Germinal center (tissue), 1 donor: ENCODE measurements at regions not wholly inside any gene's neighbourhood (a gene's known extent, or its start where the extent isn't known, plus 50 kb on each side); places are given as distances from the start of the nearest gene placed in this dataset.
A peak's percentile ranks its signal among the peaks of the same experiment; 100 is the strongest.

Source experiments
- DNase-seq: peaks from one replicate; pipeline ENCODE4 v3.0.0; 2012; ENCODE audit warnings: mixed read lengths, low spot score

DNA sequence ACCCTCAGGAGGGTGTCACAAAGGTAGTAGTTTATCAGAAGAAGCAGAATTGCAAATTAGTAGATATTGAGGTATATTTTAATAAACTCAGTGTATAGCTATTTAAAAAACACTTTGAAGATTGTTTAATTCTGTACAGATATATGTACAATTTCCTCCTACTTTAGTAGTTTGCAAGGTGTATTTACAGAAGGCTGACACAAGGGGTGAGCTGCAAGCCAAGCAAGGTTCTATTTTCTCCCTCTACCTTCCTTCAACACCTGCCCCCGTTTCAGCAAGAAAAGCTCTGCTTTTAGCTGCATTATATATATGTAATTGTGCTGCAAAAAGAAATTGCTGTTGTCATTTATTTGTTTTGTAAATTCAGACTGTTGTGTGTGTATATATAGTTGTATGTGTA, 674.2 kb upstream of the PKN2 start:
- no peak for DNase-seq

DNA sequence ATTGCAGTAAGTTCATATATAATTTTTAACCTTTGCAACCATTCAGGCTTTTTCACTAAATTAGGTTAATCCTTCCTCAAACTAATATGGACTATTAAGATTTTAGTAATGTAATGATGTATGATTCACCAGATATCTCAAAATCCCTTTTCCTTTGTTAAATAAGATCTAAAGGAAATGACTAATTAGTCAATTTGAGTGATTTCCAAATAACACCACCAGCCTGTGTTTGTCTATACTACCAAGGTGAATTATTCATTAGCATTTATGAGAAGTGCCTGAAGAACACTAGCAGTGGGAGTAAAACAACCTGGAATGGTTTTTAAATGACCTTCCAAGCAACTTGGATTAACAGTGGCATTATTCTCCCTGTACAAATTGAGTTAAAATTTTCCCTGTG, 670.6 kb upstream of the PKN2 start:
- DNase-seq, result no peak

DNA sequence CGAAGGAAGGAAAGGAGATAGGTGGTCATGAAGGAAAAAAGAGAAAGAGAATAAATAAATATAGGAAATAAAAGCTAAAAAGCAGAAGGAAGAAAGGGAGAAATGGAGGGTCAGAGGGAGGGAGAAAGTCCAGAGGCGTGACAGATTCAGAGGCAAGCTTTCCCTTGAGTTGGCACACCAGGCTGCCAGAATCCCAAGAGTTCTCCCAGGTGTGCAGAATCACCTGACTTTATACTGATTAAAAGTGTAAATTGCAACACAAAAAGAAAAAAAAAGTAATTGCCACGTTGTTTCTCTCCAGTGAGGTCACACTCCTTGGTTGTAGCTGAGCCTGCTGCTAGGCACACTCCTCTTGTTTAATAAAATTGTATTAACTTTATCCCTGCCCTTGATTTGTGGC, 669.9 kb upstream of the PKN2 start:
- no peak for DNase-seq

DNA sequence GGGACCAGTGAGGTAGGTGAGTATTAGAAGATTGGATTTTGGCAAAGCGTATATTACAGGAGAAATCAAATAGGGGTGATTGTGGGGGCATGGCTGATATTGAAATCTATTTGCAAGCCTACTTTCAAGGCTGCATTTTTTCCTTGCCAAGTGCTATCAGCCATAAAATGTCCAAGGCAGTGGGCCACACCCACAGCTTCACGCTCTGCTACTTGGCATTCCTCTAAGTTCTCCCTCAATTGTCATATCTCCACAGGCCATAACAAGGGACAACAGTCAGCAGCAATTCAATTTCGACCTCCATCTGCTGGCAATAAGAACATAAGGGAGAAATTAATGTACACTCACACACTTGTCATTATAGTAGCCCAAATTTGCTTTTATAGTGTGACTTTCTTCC, 667.1 kb upstream of the PKN2 start:
- no peak for DNase-seq

DNA sequence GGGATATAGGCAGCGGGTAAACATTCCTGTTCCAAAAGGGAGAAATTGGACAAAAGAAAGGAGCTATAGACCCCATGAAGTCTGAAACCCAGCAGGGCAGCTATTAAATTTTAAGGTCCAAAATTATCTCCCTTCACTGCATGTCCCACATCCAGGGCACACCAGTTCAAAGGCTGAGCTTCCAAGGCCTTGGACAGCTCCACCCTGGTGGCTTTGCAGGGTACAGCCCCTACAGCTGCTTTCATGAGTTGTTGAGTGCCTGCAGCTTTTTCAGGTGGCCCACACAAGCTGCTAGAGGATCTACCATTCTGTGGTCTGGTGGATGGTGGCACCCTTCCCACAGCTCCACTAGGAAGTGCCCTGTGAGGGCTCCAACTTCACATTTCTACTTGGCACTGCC, 662.5 kb upstream of the PKN2 start:
- DNase-seq, result no peak

DNA sequence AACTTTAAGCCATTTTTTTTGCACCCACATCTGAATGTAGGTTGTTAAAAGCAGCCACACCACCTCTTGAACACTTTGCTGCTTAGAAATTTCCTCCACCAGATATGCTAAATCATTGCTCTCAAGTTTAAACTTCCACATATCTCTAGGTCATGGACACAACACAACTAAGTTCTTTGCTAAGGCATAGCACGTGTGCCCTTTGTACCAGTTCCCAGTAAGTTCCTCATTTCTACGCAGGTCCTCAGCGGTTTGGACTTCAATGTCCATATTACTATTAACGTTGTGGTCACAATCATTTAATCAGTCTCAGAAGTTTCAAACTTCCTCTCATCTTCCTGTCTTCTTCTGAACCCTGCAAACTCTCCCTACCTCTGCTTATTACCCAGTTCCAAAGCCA, 661.6 kb upstream of the PKN2 start:
- DNase-seq, result no peak

DNA sequence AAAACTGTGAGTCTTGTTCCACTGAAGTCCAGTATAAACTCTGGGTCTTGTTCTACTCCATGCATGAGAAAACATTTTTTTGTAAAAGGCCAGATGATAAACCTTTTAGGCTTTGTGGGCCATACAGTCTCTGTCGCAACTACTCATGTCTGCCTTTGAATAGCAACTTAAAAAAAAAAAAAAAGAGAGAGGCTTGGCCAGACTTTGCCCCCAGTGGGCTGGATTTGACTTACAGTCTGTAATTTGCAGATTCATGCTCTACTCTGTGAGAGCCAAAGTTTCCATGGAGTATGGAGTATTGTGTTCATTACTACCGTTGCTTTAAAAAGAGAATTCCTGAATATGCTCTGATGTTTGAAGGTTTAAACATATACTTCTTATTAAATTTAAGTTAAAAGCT, 654.9 kb upstream of the PKN2 start:
- no peak for DNase-seq

DNA sequence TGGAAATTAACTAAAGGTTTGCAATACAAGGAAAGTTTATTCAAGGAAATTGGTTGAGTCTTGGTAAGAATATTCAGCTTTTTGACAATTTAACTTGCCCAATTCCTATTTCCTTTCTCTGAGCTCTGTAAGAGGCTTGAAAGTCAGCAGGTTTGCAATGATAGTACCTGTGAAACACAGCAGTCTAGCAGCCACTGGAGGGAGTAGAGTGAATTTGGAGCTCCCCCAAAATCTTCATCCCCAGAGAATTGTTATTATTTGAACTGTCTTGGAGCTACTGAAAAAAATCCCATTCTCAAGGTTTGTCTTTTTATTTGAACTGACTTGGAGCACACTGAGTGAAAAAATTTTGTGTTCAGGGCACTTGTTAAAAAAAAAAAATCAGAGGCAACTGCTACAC, 654.2 kb upstream of the PKN2 start:
- DNase-seq, result no peak

DNA sequence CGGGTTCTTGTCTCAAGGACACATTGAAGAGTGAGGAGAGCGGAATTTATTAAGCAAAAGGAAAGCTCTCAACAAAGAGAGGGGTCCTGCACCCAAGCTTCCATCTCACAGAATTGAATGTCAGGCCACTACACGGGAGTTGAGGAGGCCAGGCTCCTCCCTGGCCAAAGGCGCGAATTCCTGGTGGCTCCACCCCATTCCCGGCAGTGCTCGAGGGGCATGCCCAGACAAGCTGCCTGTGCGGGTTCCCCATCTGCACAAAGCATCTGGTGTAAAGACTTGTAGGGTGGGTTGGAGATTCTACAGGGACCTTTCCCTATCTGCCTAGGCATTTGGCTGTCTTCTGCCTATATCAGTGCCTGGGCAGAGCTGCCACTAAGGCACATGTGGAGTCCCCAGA, 648.5 kb upstream of the PKN2 start:
- DNase-seq, result no peak

DNA sequence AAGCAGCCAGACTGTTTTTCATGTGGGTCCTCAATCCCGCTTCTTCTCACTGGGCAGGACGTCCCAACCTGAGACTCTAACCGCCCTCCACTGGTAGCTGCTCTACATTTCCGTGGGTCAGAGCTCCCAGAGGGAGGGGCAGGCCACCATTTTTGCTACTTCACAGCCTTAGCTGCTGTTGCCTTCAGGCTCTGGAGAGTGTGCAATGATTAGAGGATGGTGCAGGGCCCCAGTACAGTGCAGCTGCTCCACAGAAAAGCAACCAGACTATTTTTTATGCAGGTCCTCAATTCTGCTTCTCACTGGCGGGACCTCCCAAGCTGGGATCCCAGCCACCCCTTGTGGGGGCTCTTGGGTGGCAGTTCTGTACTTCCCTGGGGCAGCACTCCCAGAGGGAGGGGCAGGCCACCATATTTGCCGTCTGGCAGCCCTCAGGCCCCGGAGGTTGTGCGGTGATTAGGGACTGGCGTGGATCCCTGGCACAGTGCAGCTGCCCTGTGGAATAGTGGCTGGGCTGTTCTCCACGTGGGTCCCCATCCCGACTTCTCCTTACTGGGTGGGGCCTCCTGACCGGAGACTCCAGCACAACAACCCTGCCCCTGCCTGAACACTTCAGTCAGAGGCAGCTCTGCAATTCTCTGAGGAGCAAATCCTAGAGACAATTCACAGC, 647.6 kb upstream of the PKN2 start:
- DNase-seq, result no peak

DNA sequence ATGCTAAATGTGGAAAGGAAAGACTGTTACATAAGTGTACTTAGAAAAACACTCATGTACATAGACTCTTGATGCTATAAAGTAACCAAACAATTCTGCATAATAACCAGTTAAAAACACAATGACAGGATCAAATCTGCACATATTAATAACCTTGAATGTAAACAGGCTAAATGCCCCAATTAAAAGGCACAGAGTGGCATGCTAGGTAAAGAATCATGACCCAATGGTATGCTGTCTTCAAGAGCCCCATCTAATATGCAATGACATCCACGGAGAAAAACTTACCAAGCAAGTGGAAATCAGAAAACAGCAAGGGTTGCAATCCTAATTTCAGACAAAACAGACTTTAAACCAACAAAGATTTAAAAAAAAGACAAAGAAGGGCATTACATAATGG, 644.8 kb upstream of the PKN2 start:
- DNase-seq, result no peak

DNA sequence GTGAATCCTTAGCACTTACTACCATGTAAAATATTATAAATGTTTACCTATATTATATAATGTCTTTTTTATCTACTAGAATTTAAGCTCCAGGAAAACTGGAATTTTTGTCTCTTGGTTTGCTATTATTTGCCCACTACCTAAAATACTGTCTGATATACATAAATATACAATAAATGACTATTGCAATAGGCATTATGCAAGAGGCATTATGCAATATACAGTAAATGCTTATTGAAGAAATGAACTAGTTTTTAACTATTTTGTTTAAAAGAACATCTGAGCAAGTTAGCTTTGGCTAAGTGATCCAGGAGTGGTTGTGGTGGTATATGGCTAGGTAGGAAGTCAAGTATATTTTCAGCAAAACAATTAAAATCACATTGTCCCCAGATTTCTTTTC, 640.2 kb upstream of the PKN2 start:
- DNase-seq, result no peak

DNA sequence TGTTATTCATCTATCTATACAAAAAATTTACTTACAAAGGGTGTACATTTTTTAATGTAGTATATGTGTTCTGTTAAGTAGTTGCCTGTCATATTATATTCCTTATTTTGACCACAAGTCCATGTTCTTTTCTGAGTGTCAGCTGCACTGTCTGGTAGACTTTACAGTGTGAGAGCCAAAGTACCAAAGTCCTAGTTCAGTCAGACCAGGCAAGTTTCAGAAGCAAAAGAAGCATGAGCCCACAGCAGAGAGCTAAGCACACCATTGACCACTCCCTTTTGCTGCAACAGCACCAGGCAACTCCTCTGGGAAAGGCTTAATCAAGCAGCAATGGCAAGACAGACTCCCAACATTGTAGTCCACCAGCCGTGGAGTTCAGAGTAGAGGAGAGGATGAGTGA, 631.9 kb upstream of the PKN2 start:
- DNase-seq, result no peak

DNA sequence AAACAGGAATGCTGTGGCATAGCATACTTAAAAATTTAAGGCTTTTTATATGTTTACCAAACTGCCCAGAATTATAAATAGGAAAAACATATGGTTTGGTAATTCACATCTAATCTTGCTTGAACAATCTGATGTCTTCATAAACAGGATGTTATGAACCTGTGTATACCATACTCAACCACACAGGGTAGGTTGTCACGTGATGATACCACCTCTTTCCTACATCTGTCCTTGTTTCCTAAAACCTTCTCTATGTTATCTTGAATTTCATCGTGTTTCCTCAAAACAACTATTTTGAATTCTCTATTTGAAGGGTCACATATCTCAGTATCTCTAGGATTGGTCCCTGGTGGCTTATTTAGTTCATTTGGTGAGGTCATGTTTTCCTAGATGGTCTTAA, 631.0 kb upstream of the PKN2 start:
- DNase-seq, result no peak

DNA sequence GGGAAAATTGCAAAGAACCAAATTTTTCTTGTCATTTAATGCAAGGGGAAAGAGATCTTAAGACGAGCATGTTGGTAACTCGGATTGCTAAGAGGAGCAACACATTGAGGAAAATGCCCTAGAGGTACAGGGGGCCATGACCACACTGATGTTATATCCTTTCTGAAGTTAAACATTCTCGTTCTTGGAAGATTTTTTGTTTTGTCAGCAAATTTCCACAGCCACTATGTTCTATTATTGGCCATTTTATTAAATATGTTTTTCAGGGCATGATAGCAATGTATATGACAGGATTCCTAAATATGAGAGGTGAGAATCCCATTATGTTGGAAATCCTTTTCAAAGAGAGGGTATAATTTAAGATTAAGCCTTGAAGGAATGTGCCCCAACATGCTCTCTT, 627.2 kb upstream of the PKN2 start:
- DNase-seq, result no peak

DNA sequence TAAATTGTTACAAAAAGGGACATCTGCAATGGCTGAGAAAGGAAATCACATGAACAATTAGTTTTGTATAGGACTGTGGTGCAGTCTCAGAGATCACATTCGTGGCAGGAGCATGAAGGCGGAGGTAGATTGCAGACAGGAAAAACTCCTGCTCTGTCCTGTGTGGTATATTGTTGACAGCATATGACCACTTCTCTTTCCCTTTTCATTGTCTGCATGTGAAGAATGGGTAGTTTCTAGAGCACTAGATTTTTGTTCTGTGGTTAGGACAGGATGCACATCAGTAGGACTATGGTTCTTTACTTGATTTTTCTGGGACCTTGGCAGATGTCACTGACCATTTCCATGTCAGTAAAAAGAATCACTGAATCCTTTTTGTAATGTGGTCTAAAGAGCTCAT, 625.9 kb upstream of the PKN2 start:
- DNase-seq, result no peak

DNA sequence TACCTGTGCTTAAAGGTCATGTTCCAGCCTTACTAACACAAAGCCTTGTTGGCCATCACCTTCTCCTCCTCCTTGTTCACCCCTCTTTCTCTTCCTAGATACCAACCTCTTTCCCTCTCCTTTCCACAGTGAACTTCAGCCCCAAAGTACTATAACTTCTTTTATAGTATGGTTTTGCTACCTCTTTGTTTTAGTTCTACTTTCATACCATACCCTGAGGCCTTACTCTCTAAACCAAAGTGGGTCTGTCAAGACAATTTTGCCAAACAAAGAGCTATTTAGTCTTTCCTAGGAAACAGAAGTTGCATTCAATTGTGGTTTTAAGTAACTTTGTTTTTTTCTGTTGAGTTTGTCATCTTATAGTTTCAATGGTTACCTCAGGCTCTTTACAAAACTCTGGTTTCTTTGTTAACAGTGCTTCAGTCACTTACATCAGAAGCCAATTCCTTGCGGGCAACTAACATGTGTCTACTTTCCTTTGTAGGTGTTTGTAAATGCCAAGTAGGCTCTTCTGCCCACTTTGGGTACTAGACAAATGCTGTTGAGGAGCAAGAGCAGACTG, 623.9 kb upstream of the PKN2 start:
- no peak for DNase-seq

DNA sequence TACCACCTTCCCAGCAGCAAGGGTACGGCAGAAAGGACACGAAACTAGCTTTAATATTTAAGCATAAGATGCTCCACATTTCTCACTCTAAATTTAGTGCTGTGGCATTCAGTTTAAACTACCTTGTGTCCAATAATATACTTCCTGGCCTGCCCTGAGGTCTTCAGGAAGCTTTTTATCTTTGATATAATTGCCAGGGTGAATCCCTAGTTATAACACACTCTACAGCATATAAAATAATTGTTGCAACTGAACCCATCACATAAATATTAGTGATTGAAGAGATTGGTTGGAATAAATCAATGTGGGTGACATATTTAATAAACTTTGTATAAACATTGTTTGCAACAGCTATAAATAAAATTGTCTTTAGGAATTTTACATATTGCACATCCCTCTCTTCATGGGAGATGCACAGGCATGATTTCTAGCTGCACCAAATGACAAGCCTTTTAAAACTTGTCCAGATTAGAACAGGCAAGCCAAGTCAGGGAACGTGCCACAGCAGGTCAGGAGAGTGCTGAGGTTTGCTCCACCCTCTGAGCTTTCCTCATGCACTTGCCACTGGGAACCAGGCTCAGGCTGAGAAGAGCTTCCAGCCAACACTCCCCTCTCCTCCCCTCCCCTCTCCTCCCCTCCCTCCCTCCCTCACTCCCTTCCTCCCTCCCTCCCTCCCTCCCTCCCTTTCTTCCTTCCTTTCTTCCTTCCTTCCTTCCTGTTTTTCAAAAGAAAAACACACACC, 623.2 kb upstream of the PKN2 start:
- no peak for DNase-seq

DNA sequence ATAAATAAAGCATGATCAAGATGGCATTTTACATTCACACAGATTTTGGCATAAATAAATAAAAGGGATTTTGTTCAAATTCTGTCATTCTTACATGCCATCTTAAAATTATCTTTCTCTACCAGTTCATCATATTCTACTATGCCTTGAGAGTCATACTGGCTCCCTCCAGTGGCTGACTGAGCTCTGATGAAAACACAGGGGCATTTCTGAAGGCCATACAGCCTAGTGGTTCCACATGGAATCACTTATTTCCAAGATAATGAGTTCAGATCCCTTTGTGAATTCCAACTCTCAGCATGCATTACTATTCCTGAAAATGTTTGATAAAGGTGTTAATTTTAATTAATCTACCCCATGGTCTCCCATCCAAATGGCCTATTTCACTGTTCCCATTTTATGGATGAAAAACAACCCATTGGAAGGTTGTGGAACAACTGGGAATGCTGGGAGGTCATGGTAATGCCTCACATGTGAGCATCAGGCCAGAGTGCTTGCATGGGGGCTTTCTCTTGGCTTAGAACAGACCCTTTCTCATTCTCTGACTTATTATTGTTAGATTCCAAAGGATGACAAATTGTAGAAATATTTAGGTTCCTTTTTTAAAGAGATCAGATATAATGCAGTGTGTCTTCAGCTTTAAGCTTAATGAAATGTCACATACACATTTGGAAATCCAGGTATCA, 622.4 kb upstream of the PKN2 start:
- DNase-seq, result peak; percentile 42

DNA sequence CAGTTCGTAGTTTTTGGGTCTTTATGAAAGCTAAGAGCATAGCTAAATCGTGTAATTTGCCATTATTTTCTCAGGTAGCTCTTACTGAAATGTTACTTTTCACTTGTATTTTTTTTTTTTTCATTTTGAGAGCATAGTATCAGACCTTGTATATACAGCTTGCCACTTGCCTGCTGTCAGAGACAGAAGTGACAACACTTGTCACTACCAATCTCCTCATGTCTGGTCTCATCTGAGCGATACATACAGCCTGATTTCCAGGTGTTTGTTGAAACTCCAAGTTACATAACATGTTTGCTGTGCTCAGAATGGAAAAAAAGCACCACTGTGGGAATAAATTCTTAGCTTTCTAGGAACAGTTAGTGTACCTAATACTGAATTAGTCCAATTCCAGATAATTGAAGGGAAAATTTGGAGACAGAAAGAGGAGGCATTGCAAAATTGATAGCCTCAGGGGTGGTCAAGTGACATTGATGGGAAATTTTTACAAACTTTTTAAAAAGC, 621.4 kb upstream of the PKN2 start:
- no peak for DNase-seq

DNA sequence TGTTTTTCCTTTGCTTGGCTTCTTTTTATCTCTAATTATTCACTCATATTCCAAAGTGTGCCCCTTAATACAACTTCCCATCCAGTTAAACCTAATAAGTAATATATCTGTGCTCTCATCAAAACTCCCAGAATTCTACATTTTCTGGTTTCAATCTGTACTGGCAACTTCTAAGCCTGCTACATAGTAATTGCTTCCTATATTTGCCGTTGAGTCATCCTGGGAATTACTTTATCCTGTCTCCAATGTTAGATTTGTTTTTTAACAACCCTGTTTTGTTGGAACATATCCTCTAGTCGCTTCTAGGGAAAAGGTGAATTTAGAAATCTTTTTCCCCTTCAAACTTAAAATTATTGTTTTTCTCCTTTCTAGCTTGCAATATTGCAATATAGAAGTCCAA, 620.5 kb upstream of the PKN2 start:
- no peak for DNase-seq

DNA sequence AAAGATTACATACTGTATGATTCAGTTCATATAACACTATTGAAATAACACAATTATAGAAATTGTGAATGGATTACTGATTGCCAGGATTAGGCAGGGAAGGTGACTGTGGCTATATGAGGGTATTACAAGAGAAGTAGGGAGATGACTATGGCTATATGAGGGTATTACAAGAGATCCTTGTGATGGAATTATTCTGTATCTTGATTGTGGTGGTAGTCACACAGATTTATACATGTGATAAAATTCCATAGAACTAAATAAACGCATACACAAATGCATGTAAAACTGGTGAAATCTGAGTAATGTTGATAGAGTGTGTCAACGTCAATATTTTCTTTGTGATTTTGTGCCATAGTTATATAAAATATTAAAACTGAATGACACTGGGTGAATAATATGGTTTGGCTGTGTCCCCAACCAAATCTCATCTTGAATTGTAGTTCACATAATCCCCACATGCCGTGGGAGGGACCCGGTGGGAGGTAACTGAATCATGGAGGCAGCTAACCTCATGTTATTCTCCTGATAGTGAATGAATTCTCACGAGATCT, 615.6 kb upstream of the PKN2 start:
- no peak for DNase-seq

DNA sequence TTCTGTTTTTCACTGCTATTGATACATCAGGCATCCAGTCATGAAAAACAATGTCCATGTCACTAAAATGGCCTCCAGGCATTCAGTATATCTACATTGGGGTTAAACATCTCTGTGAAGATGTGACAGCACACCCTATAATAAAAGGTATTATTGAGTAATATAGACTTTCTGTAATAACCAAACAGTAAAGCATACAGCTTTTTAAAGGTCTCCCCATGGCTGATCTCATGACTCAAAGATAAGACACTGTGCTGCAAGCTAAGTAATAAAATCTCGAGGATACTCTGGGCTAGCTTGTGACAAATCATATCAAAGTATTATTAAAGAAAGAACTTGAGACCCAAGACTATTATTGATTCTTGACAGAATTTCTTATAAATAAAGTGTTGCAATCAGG, 613.1 kb upstream of the PKN2 start:
- DNase-seq, result no peak
